H9 (cell line): ENCODE measurements at regions not wholly inside any gene's neighbourhood (a gene's known extent, or its start where the extent isn't known, plus 50 kb on each side); places are given as distances from the start of the nearest gene placed in this dataset.

Experiments
- DNase-seq: peaks from one replicate; pipeline ENCODE4 v3.0.0-alpha.2; 2017
- H2AFZ ChIP-seq: one replicate; pipeline ENCODE4 v1.6.1; 2013; ENCODE audit warnings: mild to moderate bottlenecking, low read length, control low read depth, moderate library complexity
- H2AK5ac ChIP-seq: 2 replicates; pipeline ENCODE4 v1.6.1; 2013; ENCODE audit warnings: low read length, control low read depth, mixed read lengths; ENCODE audit not compliant: insufficient read length
- H2BK120ac ChIP-seq: one replicate; pipeline ENCODE4 v1.6.1; 2013; ENCODE audit warnings: low read depth, mild to moderate bottlenecking, low read length, control low read depth, inconsistent platforms; ENCODE audit not compliant: poor library complexity, severe bottlenecking
- H2BK12ac ChIP-seq: 2 replicates; pipeline ENCODE4 v1.6.1; 2013; ENCODE audit warnings: low read length, control low read depth, mixed read lengths, low read depth; ENCODE audit not compliant: insufficient read length
- H2BK15ac ChIP-seq: 2 replicates; pipeline ENCODE4 v1.6.1; 2013; ENCODE audit warnings: low read depth, low read length, control low read depth
- H2BK20ac ChIP-seq: one replicate; pipeline ENCODE4 v1.6.1; 2013; ENCODE audit warnings: low read depth, mild to moderate bottlenecking, low read length, control low read depth, inconsistent platforms; ENCODE audit not compliant: poor library complexity, severe bottlenecking
- H2BK5ac ChIP-seq: 2 replicates; pipeline ENCODE4 v1.6.1; 2013; ENCODE audit warnings: low read length, control low read depth, mixed read lengths; ENCODE audit not compliant: insufficient read length
- H3K14ac ChIP-seq: 2 replicates; pipeline ENCODE4 v1.6.1; 2013; ENCODE audit warnings: low read length, control low read depth; ENCODE audit not compliant: insufficient read depth
- H3K18ac ChIP-seq: 2 replicates; pipeline ENCODE4 v1.6.1; 2013; ENCODE audit warnings: low read depth, mild to moderate bottlenecking, mixed read lengths, low read length, control low read depth; ENCODE audit not compliant: insufficient read length
- H3K23ac ChIP-seq: 2 replicates; pipeline ENCODE4 v1.6.1; 2013; ENCODE audit warnings: low read length, control low read depth, mixed read lengths, low read depth; ENCODE audit not compliant: insufficient read length
- H3K23me2 ChIP-seq: 2 replicates; pipeline ENCODE4 v1.6.1; 2013; ENCODE audit warnings: low read depth, mild to moderate bottlenecking, mixed read lengths, low read length, control low read depth; ENCODE audit not compliant: insufficient read length, poor library complexity, severe bottlenecking
- H3K27ac ChIP-seq: 2 replicates; pipeline ENCODE4 v1.5.1; 2013; ENCODE audit warnings: low read length, control low read depth, mixed read lengths, low read depth; ENCODE audit not compliant: insufficient read length
- H3K27me3 ChIP-seq: 2 replicates; pipeline ENCODE4 v1.6.1; 2013; ENCODE audit warnings: low read length, control low read depth, inconsistent platforms; ENCODE audit not compliant: insufficient read depth
- H3K4ac ChIP-seq: 2 replicates; pipeline ENCODE4 v1.6.1; 2013; ENCODE audit warnings: low read depth, mild to moderate bottlenecking, control low read depth, inconsistent platforms, low read length, moderate library complexity
- H3K4me1 ChIP-seq: 2 replicates; pipeline ENCODE4 v1.6.1; 2013; ENCODE audit warnings: low read length, control low read depth, inconsistent platforms; ENCODE audit not compliant: insufficient read depth
- H3K4me2 ChIP-seq: 2 replicates; pipeline ENCODE4 v1.6.1; 2013; ENCODE audit warnings: low read length, control low read depth, mixed read lengths; ENCODE audit not compliant: insufficient read length, insufficient read depth
- H3K56ac ChIP-seq: 2 replicates; pipeline ENCODE4 v1.6.1; 2013; ENCODE audit warnings: low read depth, mild to moderate bottlenecking, mixed read lengths, low read length, control low read depth; ENCODE audit not compliant: insufficient read length
- H3K79me1 ChIP-seq: 2 replicates; pipeline ENCODE4 v1.6.1; 2013; ENCODE audit warnings: low read depth, mild to moderate bottlenecking, moderate library complexity, low read length, control low read depth, inconsistent platforms; ENCODE audit not compliant: insufficient read depth, poor library complexity, severe bottlenecking
- H3K79me2 ChIP-seq: 2 replicates; pipeline ENCODE4 v1.6.1; 2013; ENCODE audit warnings: low read length, control low read depth, inconsistent platforms; ENCODE audit not compliant: insufficient read depth
- H3K9ac ChIP-seq: 2 replicates; pipeline ENCODE4 v1.6.1; 2013; ENCODE audit warnings: low read length, control low read depth, mixed read lengths; ENCODE audit not compliant: insufficient read length; ENCODE audit errors: extremely low read depth
- H3K9me3 ChIP-seq: one replicate; pipeline ENCODE4 v1.6.1; 2013; ENCODE audit warnings: low read depth, low read length, inconsistent platforms; ENCODE audit not compliant: control insufficient read depth
- H3T11ph ChIP-seq: one replicate; pipeline ENCODE4 v1.6.1; 2013; ENCODE audit warnings: mild to moderate bottlenecking, low read length, control low read depth, inconsistent platforms
- H4K20me1 ChIP-seq: one replicate; pipeline ENCODE4 v1.6.1; 2013; ENCODE audit not compliant: control insufficient read depth, insufficient read length, insufficient read depth
- H4K5ac ChIP-seq: 2 replicates; pipeline ENCODE4 v1.6.1; 2013; ENCODE audit warnings: low read depth, mild to moderate bottlenecking, mixed read lengths, low read length, control low read depth; ENCODE audit not compliant: insufficient read length
- H4K8ac ChIP-seq: replicated peaks from 2 replicates; pipeline ENCODE4 v1.6.1; 2013; ENCODE audit warnings: low read length, control low read depth, mixed read lengths, low read depth; ENCODE audit not compliant: insufficient read length
- H4K91ac ChIP-seq: 2 replicates; pipeline ENCODE4 v1.6.1; 2013; ENCODE audit warnings: low read depth, mild to moderate bottlenecking, moderate library complexity, mixed read lengths, low read length, control low read depth; ENCODE audit not compliant: insufficient read length
- H3K27ac Mint-ChIP-seq, 3 experiments: 2 replicates in 2 of 3; 3 replicates in 1 of 3; pipeline ENCODE4 v1.8.0; 2020 to 2021; ENCODE audit warnings: mixed read lengths in 3 of 3, mild to moderate bottlenecking in 1 of 3, moderate library complexity in 1 of 3
- H3K27me3 Mint-ChIP-seq: 2 replicates; pipeline ENCODE4 v1.8.0; 2021; ENCODE audit warnings: low read depth, mild to moderate bottlenecking, moderate library complexity, mixed read lengths
- H3K36me3 Mint-ChIP-seq, 3 experiments: 2 replicates in 2 of 3; 3 replicates in 1 of 3; pipeline ENCODE4 v1.8.0; 2020 to 2021; ENCODE audit warnings: low read depth in 3 of 3, mixed read lengths in 3 of 3; ENCODE audit not compliant: insufficient read depth in 1 of 3
- H3K4me1 Mint-ChIP-seq, 2 experiments: 2 replicates each; pipeline ENCODE4 v1.8.0; 2020; ENCODE audit warnings: mixed read lengths in 2 of 2
- H3K4me3 Mint-ChIP-seq, 2 experiments: 2 replicates in 1 of 2; 3 replicates in 1 of 2; pipeline ENCODE4 v1.8.0; 2020 to 2021; ENCODE audit warnings: mild to moderate bottlenecking in 2 of 2, mixed read lengths in 2 of 2, moderate library complexity in 1 of 2
- H3K9me3 Mint-ChIP-seq, 2 experiments: 2 replicates in 1 of 2; 3 replicates in 1 of 2; pipeline ENCODE4 v1.8.0; 2020; ENCODE audit warnings: mild to moderate bottlenecking in 2 of 2, mixed read lengths in 2 of 2, moderate library complexity in 1 of 2
- CTCF ChIP-seq: fragments of 200-600 bp; sonication (generic); conservative IDR thresholded peaks from 3 replicates; pipeline ENCODE4 v1.8.0; 2021; ENCODE audit warnings: antibody characterized with exemption, mild to moderate bottlenecking
- WGBS: extraction: QIAGEN DNeasy Blood & Tissue Kit; methylation state at CpG from one replicate; pipeline ENCODE4 v1.1.7; 2013; ENCODE audit warnings: missing lambda C conversion rate, low lambda C conversion rate, mixed read lengths; ENCODE audit not compliant: insufficient read length; ENCODE audit errors: extremely low coverage; 5-methylcytosine and 5-hydroxymethylcytosine counted together

- Histone ChIP-seq H3K4me2 (no peak overlapping the region), H3K14ac (no peak overlapping the region), H3K9ac (no peak overlapping the region)
These were observed 718.1 kb upstream of the SOX9 start for GRCh38 chr17:71402661-71403141.

More at GRCh38 chr17:71402661-71403141, 718.1 kb upstream of the SOX9 start:
- H3K4ac ChIP-seq, result no peak overlapping the region
- no peaks in the 10 kb centered on the region for H3K79me1 ChIP-seq
- Mint-ChIP-seq H3K4me1 (peaks cover 8 to 9% of the 10 kb centered on the region in 2 experiments), H3K36me3 (no peaks in the 10 kb centered on the region), H3K9me3 (peaks cover 0 to 3% of the 10 kb centered on the region in 2 experiments; a peak in 3 of 5 replicates), H3K27me3 (no peaks in the 10 kb centered on the region), H3K27ac (no peak overlapping the region), H3K4me3 (no peak overlapping the region)
- H3K23ac ChIP-seq, result no peak overlapping the region
- H2AK5ac ChIP-seq, result no peak overlapping the region
- H4K91ac ChIP-seq, result no peak overlapping the region
- no peaks in the 10 kb centered on the region; the same call in 1 of the 2 replicates for H3K4me1 ChIP-seq
- no peaks in the 10 kb centered on the region for H4K20me1 ChIP-seq
- no peak overlapping the region for H2BK120ac ChIP-seq
- WGBS, result no CpG with 5 or more reads among the region's 3 CpGs
- H3K27ac ChIP-seq, result no peak overlapping the region
- no peak overlapping the region for H4K8ac ChIP-seq
- H3K56ac ChIP-seq, result no peak overlapping the region
- H3K79me2 ChIP-seq, result no peaks in the 10 kb centered on the region
- H3K23me2 ChIP-seq, result no peaks in the 10 kb centered on the region
- H2BK20ac ChIP-seq, result no peak overlapping the region
- no peak overlapping the region for H3T11ph ChIP-seq
- no peak for DNase-seq
- no peak overlapping the region for H2BK15ac ChIP-seq
- no peak overlapping the region for H4K5ac ChIP-seq
- no peak overlapping the region for H3K18ac ChIP-seq
- no peak overlapping the region for H2BK12ac ChIP-seq
- H3K9me3 ChIP-seq, result no peaks in the 10 kb centered on the region
- TF ChIP-seq CTCF, result no peak
- H2BK5ac ChIP-seq, result no peak overlapping the region
- H2AFZ ChIP-seq, result no peak overlapping the region
- no peaks in the 10 kb centered on the region for H3K27me3 ChIP-seq
